ENCODE measurements at regions not wholly inside any gene's neighbourhood (a gene's known extent, or its start where the extent isn't known, plus 50 kb on each side); places are given as distances from the start of the nearest gene placed in this dataset.
"Not testable (repeated sequence)": the region's sequence is repeated elsewhere in the genome, so short reads cannot be mapped to it uniquely, and the experiment has no call there.

DNA sequence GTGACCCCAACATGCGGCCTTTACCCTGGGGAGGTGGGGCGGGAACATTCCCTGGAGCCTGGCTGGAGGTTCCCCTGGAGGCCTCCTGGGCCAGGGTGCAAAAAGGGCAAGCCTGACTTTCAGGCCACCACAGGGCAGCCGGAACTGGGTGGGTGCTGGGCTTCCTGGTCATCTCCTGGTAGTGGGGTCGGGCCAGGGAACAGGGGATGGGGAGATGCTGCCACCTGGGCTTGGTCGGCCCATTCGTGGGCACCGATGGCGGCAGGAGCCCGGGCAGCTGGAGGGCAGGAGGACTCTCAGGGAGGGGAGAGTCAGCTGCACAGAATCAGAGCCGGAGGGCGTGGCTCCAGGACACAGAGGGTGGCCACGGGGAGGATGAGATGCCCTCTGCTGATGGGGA lies 112.0 kb upstream of the EFCAB3 start:
- TF ChIP-seq, protein P1, sequence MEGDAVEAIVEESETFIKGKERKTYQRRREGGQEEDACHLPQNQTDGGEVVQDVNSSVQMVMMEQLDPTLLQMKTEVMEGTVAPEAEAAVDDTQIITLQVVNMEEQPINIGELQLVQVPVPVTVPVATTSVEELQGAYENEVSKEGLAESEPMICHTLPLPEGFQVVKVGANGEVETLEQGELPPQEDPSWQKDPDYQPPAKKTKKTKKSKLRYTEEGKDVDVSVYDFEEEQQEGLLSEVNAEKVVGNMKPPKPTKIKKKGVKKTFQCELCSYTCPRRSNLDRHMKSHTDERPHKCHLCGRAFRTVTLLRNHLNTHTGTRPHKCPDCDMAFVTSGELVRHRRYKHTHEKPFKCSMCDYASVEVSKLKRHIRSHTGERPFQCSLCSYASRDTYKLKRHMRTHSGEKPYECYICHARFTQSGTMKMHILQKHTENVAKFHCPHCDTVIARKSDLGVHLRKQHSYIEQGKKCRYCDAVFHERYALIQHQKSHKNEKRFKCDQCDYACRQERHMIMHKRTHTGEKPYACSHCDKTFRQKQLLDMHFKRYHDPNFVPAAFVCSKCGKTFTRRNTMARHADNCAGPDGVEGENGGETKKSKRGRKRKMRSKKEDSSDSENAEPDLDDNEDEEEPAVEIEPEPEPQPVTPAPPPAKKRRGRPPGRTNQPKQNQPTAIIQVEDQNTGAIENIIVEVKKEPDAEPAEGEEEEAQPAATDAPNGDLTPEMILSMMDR (IDR thresholded peaks at IDR 0.05), result not testable (repeated sequence)
- TF ChIP-seq POLR2AphosphoS5, POLR2A, EP300 (IDR thresholded peaks at IDR 0.05): not testable (repeated sequence)

Data from suprapubic skin (tissue), 4 donors.